ENCODE measurements at regions not wholly inside any gene's neighbourhood (a gene's known extent, or its start where the extent isn't known, plus 50 kb on each side); places are given as distances from the start of the nearest gene placed in this dataset.
"Not testable (repeated sequence)": the region's sequence is repeated elsewhere in the genome, so short reads cannot be mapped to it uniquely, and the experiment has no call there.

GRCh38 chr5:82952326-82952725 lies 124.9 kb downstream of the TMEM167A start:
- H3K4me2 ChIP-seq (ENCODE audit: low read length), result no peak overlapping the region
- H3K79me2 ChIP-seq (ENCODE audit: insufficient read depth, low read length), result no peaks in the 10 kb centered on the region
- H3K27ac Mint-ChIP-seq (ENCODE audit: unreplicated experiment), result no peak overlapping the region
- no peaks in the 10 kb centered on the region for H3K27me3 Mint-ChIP-seq (ENCODE audit: low read depth, unreplicated experiment)
- no peak overlapping the region for H3K9ac ChIP-seq (ENCODE audit: low read length)
- no peak overlapping the region for H3K27ac ChIP-seq (ENCODE audit: low read depth, low read length)
- H4K20me1 ChIP-seq (ENCODE audit: insufficient read depth, low read length), result no peaks in the 10 kb centered on the region
- no peak overlapping the region for H3K4me3 ChIP-seq (ENCODE audit: insufficient read depth, low read depth, low read length)
- no peak overlapping the region for H2AFZ ChIP-seq (ENCODE audit: low read depth, low read length)
- H3K4me1 Mint-ChIP-seq (ENCODE audit: low read depth, unreplicated experiment), result no peaks in the 10 kb centered on the region
- H3K4me1 ChIP-seq (ENCODE audit: insufficient read depth, low read length), result no peaks in the 10 kb centered on the region
- peaks cover 18% of the 10 kb centered on the region for H3K9me3 Mint-ChIP-seq (ENCODE audit: unreplicated experiment)
- TF ChIP-seq CTCF (IDR thresholded peaks at IDR 0.05; ENCODE audit: insufficient read depth, low read depth, low read length), result no peak
- no peak for TF ChIP-seq EZH2 (IDR thresholded peaks at IDR 0.05; ENCODE audit: insufficient read depth, low read length)
- H3K27me3 ChIP-seq (ENCODE audit: insufficient read depth, low read length), result no peaks in the 10 kb centered on the region
- DNase-seq (ENCODE audit: low read depth) (no peak), FAIRE-seq (no peak)
- no peak overlapping the region for H3K4me3 Mint-ChIP-seq (ENCODE audit: unreplicated experiment)
- H3K36me3 ChIP-seq (ENCODE audit: insufficient read depth, low read length), result no peaks in the 10 kb centered on the region
- H3K36me3 Mint-ChIP-seq (ENCODE audit: low read depth, unreplicated experiment), result peaks cover 2% of the 10 kb centered on the region
- no peaks in the 10 kb centered on the region for H3K9me3 ChIP-seq (ENCODE audit: insufficient read depth, low read depth, low read length)

GRCh38 chr5:82944267-82944666 lies 132.9 kb downstream of the TMEM167A start:
- H2AFZ ChIP-seq (ENCODE audit: low read depth, low read length); H3K9ac ChIP-seq (ENCODE audit: low read length); H3K27me3 ChIP-seq (ENCODE audit: insufficient read depth, low read length); H3K9me3 ChIP-seq (ENCODE audit: insufficient read depth, low read depth, low read length); H3K4me1 ChIP-seq (ENCODE audit: insufficient read depth, low read length); H3K36me3 ChIP-seq (ENCODE audit: insufficient read depth, low read length); DNase-seq (ENCODE audit: low read depth); FAIRE-seq; H3K27ac ChIP-seq (ENCODE audit: low read depth, low read length); H3K27ac Mint-ChIP-seq (ENCODE audit: unreplicated experiment); H3K4me2 ChIP-seq (ENCODE audit: low read length); H3K4me3 ChIP-seq (ENCODE audit: insufficient read depth, low read depth, low read length); H3K79me2 ChIP-seq (ENCODE audit: insufficient read depth, low read length); H3K4me3 Mint-ChIP-seq (ENCODE audit: unreplicated experiment); H3K27me3 Mint-ChIP-seq (ENCODE audit: low read depth, unreplicated experiment); H3K4me1 Mint-ChIP-seq (ENCODE audit: low read depth, unreplicated experiment); H3K36me3 Mint-ChIP-seq (ENCODE audit: low read depth, unreplicated experiment); H4K20me1 ChIP-seq (ENCODE audit: insufficient read depth, low read length): not testable (repeated sequence)
- H3K9me3 Mint-ChIP-seq (ENCODE audit: unreplicated experiment), result peaks cover 18% of the 10 kb centered on the region

- FAIRE-seq (no peak), DNase-seq (ENCODE audit: low read depth) (no peak)
- H3K36me3 Mint-ChIP-seq (ENCODE audit: low read depth, unreplicated experiment), result no peaks in the 10 kb centered on the region
- Histone ChIP-seq H3K4me1 (ENCODE audit: insufficient read depth, low read length) (no peaks in the 10 kb centered on the region), H3K36me3 (ENCODE audit: insufficient read depth, low read length) (no peaks in the 10 kb centered on the region), H3K4me2 (ENCODE audit: low read length) (no peak overlapping the region), H3K9ac (ENCODE audit: low read length) (no peak overlapping the region), H3K79me2 (ENCODE audit: insufficient read depth, low read length) (no peaks in the 10 kb centered on the region), H4K20me1 (ENCODE audit: insufficient read depth, low read length) (no peaks in the 10 kb centered on the region), H3K9me3 (ENCODE audit: insufficient read depth, low read depth, low read length) (peaks cover 2% of the 10 kb centered on the region), H3K4me3 (ENCODE audit: insufficient read depth, low read depth, low read length) (no peak overlapping the region), H2AFZ (ENCODE audit: low read depth, low read length) (no peak overlapping the region), H3K27ac (ENCODE audit: low read depth, low read length) (no peak overlapping the region), H3K27me3 (ENCODE audit: insufficient read depth, low read length) (no peaks in the 10 kb centered on the region)
- H3K9me3 Mint-ChIP-seq (ENCODE audit: unreplicated experiment), result peaks cover 5% of the 10 kb centered on the region
- no peaks in the 10 kb centered on the region for H3K4me1 Mint-ChIP-seq (ENCODE audit: low read depth, unreplicated experiment)
- H3K4me3 Mint-ChIP-seq (ENCODE audit: unreplicated experiment), result no peak overlapping the region
- TF ChIP-seq EZH2 (IDR thresholded peaks at IDR 0.05; ENCODE audit: insufficient read depth, low read length), result no peak
- TF ChIP-seq CTCF (IDR thresholded peaks at IDR 0.05; ENCODE audit: insufficient read depth, low read depth, low read length), result no peak
- H3K27ac Mint-ChIP-seq (ENCODE audit: unreplicated experiment), result no peak overlapping the region
- H3K27me3 Mint-ChIP-seq (ENCODE audit: low read depth, unreplicated experiment), result no peaks in the 10 kb centered on the region
Measured at GRCh38 chr5:82942083-82942881, 134.9 kb downstream of the TMEM167A start.
